HepG2 (cell line): ENCODE measurements at regions not wholly inside any gene's neighbourhood (a gene's known extent, or its start where the extent isn't known, plus 50 kb on each side); places are given as distances from the start of the nearest gene placed in this dataset.

Source experiments
- ATAC-seq: fragments of 200-7000 bp; cut with Tn5 transposase; 3 replicates; pipeline ENCODE4 v1.9.1; 2020; ENCODE audit warnings: mild to moderate bottlenecking, moderate library complexity
- BruUV-seq: library from RNA; stranded (reverse); fragments of 400-500 nt; replicated peaks from 2 replicates; lab custom pipeline; 2021; lab: Mats Ljungman, UMichigan
- CTCF ChIA-PET: fragments of 300-600 bp; formaldehyde crosslinking; extraction: SDS; loops from one replicate; lab custom pipeline; 2021; ENCODE audit warnings: low total read pairs, inconsistent platforms, low intra/inter-chr PET ratio; lab: Yijun Ruan, JAX
- POLR2A ChIA-PET: fragments of 350-600 bp; sonication (Branson Sonifier 250); formaldehyde crosslinking; loops from one replicate; lab custom pipeline; 2020; ENCODE audit warnings: antibody characterized with exemption, inconsistent platforms; lab: Yijun Ruan, JAX
- DNase-seq: peaks from one replicate; pipeline ENCODE4 v3.0.0-alpha.2; 2015; ENCODE audit warnings: low spot score
- FAIRE-seq: peaks from 3 replicates; lab custom pipeline; 2011; peaks lifted over from hg19 to GRCh38; lab: Jason Lieb, UNC
- H2AFZ ChIP-seq: one replicate; pipeline ENCODE4 v1.6.1; 2011; ENCODE audit warnings: low read length, inconsistent platforms
- H3K27ac ChIP-seq: fragments of 300-600 bp; 3 replicates; pipeline ENCODE4 v1.8.0; 2011; ENCODE audit warnings: mixed run types, mild to moderate bottlenecking, mixed read lengths, low read length, inconsistent platforms; ENCODE audit not compliant: insufficient read depth; ENCODE audit errors: extremely low read length
- H3K27me3 ChIP-seq, 2 experiments: fragments of 200-600 bp in 1 of 2; 2 replicates in 1 of 2; 3 replicates in 1 of 2; pipeline versions ENCODE4 v1.6.0 to v1.8.0; 2011; ENCODE audit warnings: low read length in 2 of 2, mild to moderate bottlenecking in 2 of 2, moderate library complexity in 2 of 2, inconsistent platforms in 1 of 2; ENCODE audit not compliant: insufficient read depth in 2 of 2, control insufficient read depth in 1 of 2
- H3K36me3 ChIP-seq, 2 experiments: fragments of 200-600 bp in 1 of 2; replicated peaks in 1 of 2; 2 replicates in 1 of 2; 3 replicates in 1 of 2; pipeline versions ENCODE4 v1.5.1 to v1.8.0; 2011; ENCODE audit warnings: low read length in 2 of 2, inconsistent platforms in 1 of 2; ENCODE audit not compliant: insufficient read depth in 2 of 2, control insufficient read depth in 1 of 2
- H3K4me1 ChIP-seq: 2 replicates; pipeline ENCODE4 v1.5.1; 2012; ENCODE audit warnings: low read length, inconsistent platforms; ENCODE audit not compliant: insufficient read depth
- H3K4me2 ChIP-seq: 2 replicates; pipeline ENCODE4 v1.6.0; 2011; ENCODE audit warnings: low read depth, low read length, inconsistent platforms
- H3K4me3 ChIP-seq, 3 experiments: fragments of 200-600 bp in 1 of 3; sonication (generic), shearing (Covaris generic) in 1 of 3; replicated peaks in 1 of 3; 2 replicates each; pipeline ENCODE4 v1.5.1; 2011 to 2016; ENCODE audit warnings: low read length in 3 of 3, inconsistent platforms in 2 of 3, low read depth in 2 of 3, mild to moderate bottlenecking in 2 of 3, control low read depth in 1 of 3, mixed read lengths in 1 of 3; ENCODE audit not compliant: insufficient read depth in 1 of 3
- H3K79me2 ChIP-seq: one replicate; pipeline ENCODE4 v1.6.1; 2011; ENCODE audit warnings: low read length, inconsistent platforms; ENCODE audit not compliant: insufficient read depth
- H3K9ac ChIP-seq: 2 replicates; pipeline ENCODE4 v1.6.0; 2011; ENCODE audit warnings: mild to moderate bottlenecking, low read depth, low read length, inconsistent platforms; ENCODE audit not compliant: insufficient read depth
- H3K9me3 ChIP-seq: 2 replicates; pipeline ENCODE4 v1.5.1; 2012; ENCODE audit warnings: mild to moderate bottlenecking, low read length
- H4K20me1 ChIP-seq: 2 replicates; pipeline ENCODE4 v1.6.0; 2011; ENCODE audit warnings: inconsistent platforms, mild to moderate bottlenecking, low read length, moderate library complexity; ENCODE audit not compliant: insufficient read depth
- BCL6 ChIP-seq: IDR thresholded peaks from 2 replicates; pipeline ENCODE4 v1.6.1; 2016; ENCODE audit warnings: missing genetic modification reagents, missing compliant biosample characterization
- BORCS8-MEF2B ChIP-seq: sonication (generic); formaldehyde crosslinking; IDR thresholded peaks from 2 replicates; pipeline ENCODE4 v1.8.0; 2022; ENCODE audit warnings: mild to moderate bottlenecking, missing genetic modification reagents
- CHD2 ChIP-seq: IDR thresholded peaks from 2 replicates; pipeline ENCODE4 v1.6.1; 2011; ENCODE audit warnings: low read depth, low read length, improper control_type of control experiment
- HIVEP1 ChIP-seq: sonication (generic); formaldehyde crosslinking; IDR thresholded peaks from 2 replicates; pipeline ENCODE4 v1.4.0; 2020; ENCODE audit warnings: mild to moderate bottlenecking, missing genetic modification reagents
- MBD4 ChIP-seq: IDR thresholded peaks from 2 replicates; pipeline ENCODE4 v1.6.1; 2012; ENCODE audit warnings: low read length, inconsistent platforms, borderline replicate concordance
- MTA1 ChIP-seq: sonication (generic); formaldehyde crosslinking; IDR thresholded peaks from 2 replicates; pipeline ENCODE4 v1.4.0; 2020; ENCODE audit warnings: missing genetic modification reagents, mild to moderate bottlenecking, borderline replicate concordance
- SALL1 ChIP-seq: sonication (generic); formaldehyde crosslinking; IDR thresholded peaks from 2 replicates; pipeline ENCODE4 v1.8.0; 2022; ENCODE audit warnings: mild to moderate bottlenecking, missing genetic modification reagents
- SMARCC2 ChIP-seq: fragments of 450-650 bp; IDR thresholded peaks from 2 replicates; pipeline ENCODE4 v1.6.1; 2017; ENCODE audit warnings: antibody characterized with exemption, mild to moderate bottlenecking
- SMC3 ChIP-seq: IDR thresholded peaks from 2 replicates; pipeline ENCODE4 v1.6.1; 2011; ENCODE audit warnings: low read length, improper control_type of control experiment
- TAF1 ChIP-seq: sonication (generic); formaldehyde crosslinking; IDR thresholded peaks from 2 replicates; pipeline ENCODE4 v1.4.0; 2020; ENCODE audit warnings: missing genetic modification reagents
- ZNF20 ChIP-seq: sonication (generic); formaldehyde crosslinking; IDR thresholded peaks from 2 replicates; pipeline ENCODE4 v1.4.0; 2020; ENCODE audit warnings: mild to moderate bottlenecking, moderate library complexity, missing genetic modification reagents
- ZNF260 ChIP-seq: sonication (generic); formaldehyde crosslinking; IDR thresholded peaks from 2 replicates; pipeline ENCODE4 v1.4.0; 2020; ENCODE audit warnings: missing genetic modification reagents, low read depth, mild to moderate bottlenecking, borderline replicate concordance
- ZNF333 ChIP-seq: sonication (generic); formaldehyde crosslinking; IDR thresholded peaks from 2 replicates; pipeline ENCODE4 v1.4.0; 2020; ENCODE audit warnings: mild to moderate bottlenecking, missing genetic modification reagents, borderline replicate concordance
- ZNF407 ChIP-seq: sonication (generic); formaldehyde crosslinking; IDR thresholded peaks from one replicate; pipeline ENCODE4 v1.5.1; 2020; ENCODE audit warnings: mild to moderate bottlenecking, missing genetic modification reagents; ENCODE audit errors: not compliant biosample characterization
- ZNF547 ChIP-seq: sonication (generic); formaldehyde crosslinking; IDR thresholded peaks from 2 replicates; pipeline ENCODE4 v1.5.1; 2020; ENCODE audit warnings: mild to moderate bottlenecking, missing genetic modification reagents
- ZNF660 ChIP-seq: sonication (generic); formaldehyde crosslinking; IDR thresholded peaks from 2 replicates; pipeline ENCODE4 v1.5.1; 2020; ENCODE audit warnings: mild to moderate bottlenecking, low read depth, missing genetic modification reagents, borderline replicate concordance
- WGBS: methylation state at CpG from one replicate; pipeline ENCODE4 v1.1.6; 2017; ENCODE audit warnings: low lambda C conversion rate; 5-methylcytosine and 5-hydroxymethylcytosine counted together
- in situ Hi-C: cut with HindIII; loops from 2 replicates; pipeline ENCODE4 v1.10.0; 2017; ENCODE audit warnings: low pct_unique_long_range_greater_than_20kb; ENCODE audit not compliant: extremely low pct_ligation_motif_present
- intact Hi-C: fragments of 100-400 bp; cut with micrococcal nuclease; formaldehyde crosslinking; loops from one replicate; pipeline ENCODE4 v1.10.0; 2022; ENCODE audit not compliant: unreplicated experiment

GRCh38 chr2:147101941-147102790 lies 742.7 kb upstream of the ACVR2A start:
- in situ Hi-C loops (no loop called here), intact Hi-C loops (no loop called here)
- BruUV-seq: no TSS peak

More at GRCh38 chr2:147101941-147102790, 742.7 kb upstream of the ACVR2A start:
- H4K20me1 ChIP-seq: no peaks in the 10 kb centered on the region
- FAIRE-seq: no peak
- ATAC-seq: no peak
- no peaks in the 10 kb centered on the region for H3K36me3 ChIP-seq
- no peak overlapping the region for H2AFZ ChIP-seq
- no peak overlapping the region for H3K4me2 ChIP-seq
- no peak for DNase-seq
- H3K4me3 ChIP-seq: no peak overlapping the region
- POLR2A ChIA-PET: no interaction called here
- no peaks in the 10 kb centered on the region for H3K79me2 ChIP-seq
- TF ChIP-seq ZNF547 (CRISPR knock-in tag) (no peak), ZNF407 (CRISPR knock-in tag) (no peak), BORCS8-MEF2B (CRISPR knock-in tag) (no peak), SMC3 (no peak), HIVEP1 (no peak), ZNF333 (CRISPR knock-in tag) (no peak), ZNF660 (no peak), ZNF260 (no peak), MBD4 (no peak), TAF1 (CRISPR knock-in tag) (no peak), SMARCC2 (no peak), SALL1 (CRISPR knock-in tag) (no peak), CHD2 (no peak), ZNF20 (CRISPR knock-in tag) (no peak), BCL6 (no peak), MTA1 (no peak)
- WGBS: 3% methylated on average over 5 of the region's 5 CpGs
- peaks cover 26% of the 10 kb centered on the region; the same call in 1 of the 2 replicates for H3K9me3 ChIP-seq
- no peak overlapping the region for H3K27ac ChIP-seq
- no peaks in the 10 kb centered on the region; a peak in 1 of 5 replicates for H3K27me3 ChIP-seq
- no peaks in the 10 kb centered on the region for H3K4me1 ChIP-seq
- H3K9ac ChIP-seq: no peak overlapping the region
- CTCF ChIA-PET: no interaction called here
